HG03045 (cell line): ENCODE measurements at regions not wholly inside any gene's neighbourhood (a gene's known extent, or its start where the extent isn't known, plus 50 kb on each side); places are given as distances from the start of the nearest gene placed in this dataset.

Experiments used
- ATAC-seq: cut with Tn5 transposase; IDR thresholded peaks from one replicate; pipeline ENCODE4 v1.9.1; 2021; ENCODE audit warnings: mild to moderate bottlenecking, moderate library complexity; ENCODE audit not compliant: unreplicated experiment

DNA sequence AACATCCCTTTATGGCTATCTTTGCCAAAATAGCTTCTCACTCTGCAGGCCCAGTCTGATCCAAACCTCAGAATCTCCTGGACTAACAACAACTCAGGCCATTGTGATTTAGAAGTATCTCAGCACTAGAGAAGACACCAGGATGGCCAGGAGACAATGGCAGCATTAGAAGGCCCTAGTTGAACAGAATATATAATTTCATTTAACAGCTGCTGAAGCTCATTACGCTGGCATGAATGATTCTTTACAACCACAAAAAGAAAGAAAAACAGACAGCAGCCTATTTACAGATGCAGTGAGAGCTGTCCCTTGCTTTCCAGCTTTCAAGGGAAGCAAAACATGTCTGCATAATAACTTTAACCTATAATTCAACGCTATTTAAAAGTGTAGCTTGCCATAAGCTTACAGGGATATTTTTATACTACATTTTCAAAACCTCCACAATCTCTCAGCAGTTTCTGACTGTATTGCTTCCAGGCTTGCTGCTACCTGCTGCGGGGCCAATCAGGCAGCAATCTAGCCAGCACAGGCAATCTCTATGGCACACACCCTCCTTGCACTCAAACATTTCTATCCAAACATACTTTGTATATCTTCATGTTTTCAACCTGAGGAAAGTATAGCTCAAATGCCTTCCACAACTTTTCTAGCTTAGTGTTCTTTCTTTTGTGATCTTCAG is 107.3 kb downstream of the OGFRL1 start:
- ATAC-seq, result no peak

DNA sequence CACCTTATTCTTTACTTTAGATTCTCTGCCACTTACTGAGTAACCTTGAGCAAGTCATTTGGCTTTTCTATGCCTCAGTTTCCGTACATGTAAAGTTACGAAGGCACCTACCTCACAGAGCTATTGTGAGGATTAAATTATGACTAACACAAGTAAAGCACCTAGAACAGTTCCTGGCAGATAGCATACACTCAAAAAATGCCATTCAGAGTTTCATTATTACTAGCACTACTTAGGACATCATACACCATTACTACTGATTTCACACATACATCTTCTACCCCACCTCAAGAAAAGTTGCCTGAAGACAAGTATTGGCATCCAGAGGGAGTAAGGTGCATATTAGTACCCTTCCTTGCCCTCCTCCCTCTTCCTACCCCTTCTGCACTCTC is 107.8 kb downstream of the OGFRL1 start:
- ATAC-seq, result peak; percentile 89

DNA sequence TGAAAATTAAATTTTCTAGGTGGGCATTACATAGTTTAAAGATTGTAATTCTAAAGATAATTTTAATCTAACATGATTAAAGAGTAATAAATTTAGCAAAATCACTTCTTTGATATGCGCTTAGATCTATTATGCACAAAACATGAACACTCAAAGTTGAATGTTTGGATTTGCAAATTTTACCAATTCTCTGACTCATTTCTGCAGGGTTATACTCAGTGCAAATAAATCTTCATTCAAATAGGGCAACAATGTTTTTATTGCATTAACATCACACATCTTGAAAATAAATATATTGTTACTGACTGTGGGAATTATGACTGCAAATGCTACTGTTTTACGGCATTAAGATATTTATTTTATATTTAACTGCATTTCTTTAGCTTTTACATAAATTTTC is 110.7 kb downstream of the OGFRL1 start:
- ATAC-seq, result no peak

DNA sequence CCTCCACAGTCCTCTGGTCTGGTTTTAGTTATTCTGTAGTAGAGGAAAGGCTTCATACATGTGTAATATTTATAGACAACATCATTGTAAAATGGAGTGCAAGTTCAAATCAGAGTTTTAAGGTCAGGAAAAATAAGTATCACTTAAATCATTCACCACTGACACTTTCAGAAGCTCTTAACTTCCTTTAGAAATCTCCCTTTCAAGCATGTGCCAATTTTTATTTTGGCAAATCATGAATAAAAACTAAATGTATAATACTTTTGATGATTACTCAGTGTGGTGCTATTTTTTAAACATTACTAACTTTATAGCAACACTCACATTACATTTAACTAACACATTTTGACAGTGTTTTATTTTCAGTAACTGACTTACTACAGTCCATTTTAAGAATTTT is 112.2 kb downstream of the OGFRL1 start:
- ATAC-seq, result no peak

DNA sequence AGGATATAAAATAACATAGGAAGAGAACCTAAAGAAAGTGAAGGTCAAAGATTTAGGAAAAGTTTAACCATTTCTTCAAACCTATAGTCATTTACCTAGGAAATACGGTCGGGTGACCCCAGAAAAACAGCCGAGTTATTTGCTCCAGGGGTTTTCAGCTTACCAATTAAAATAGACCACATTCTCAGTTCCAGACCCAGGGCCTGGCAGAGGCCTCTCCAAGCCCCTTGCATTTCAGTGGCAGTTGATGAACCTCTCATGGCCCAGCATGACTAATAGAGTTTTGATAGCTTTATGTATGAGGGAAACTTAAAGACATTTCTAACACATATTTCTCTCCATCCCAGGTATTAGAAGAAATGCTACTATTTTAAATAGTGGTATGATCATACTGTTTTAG is 113.5 kb downstream of the OGFRL1 start:
- ATAC-seq, result no peak

DNA sequence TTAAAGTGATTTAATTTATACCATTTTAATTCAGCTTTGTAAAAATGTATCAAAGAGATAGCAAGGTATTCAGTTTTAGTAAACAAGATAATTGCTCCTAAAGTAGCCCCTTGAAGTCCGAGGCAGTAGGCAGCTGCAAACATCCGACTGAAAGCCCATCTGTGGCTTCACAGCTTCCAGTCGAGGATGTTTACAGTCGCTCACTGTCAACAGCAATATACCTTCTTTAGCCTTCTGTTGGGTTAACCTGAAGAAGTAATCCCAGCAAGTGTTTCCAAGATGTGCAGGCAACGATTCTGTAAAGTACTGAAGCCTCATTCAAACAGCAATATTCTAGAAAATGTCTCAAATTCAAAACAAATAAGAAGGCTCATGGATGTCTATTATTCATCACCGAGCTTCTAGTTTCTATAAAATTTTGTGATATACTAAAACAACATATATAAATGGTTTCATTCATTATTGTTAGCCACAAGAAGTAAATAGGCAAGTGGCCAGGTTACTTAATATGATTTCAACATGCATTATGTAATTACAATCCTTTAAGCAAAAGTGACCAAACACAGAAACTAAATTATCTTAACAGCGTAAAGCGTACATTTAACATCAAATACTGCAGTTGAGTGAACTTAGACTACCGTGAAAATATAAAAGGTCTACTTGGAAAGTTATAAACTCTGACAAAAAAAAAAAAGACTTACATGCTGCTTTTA is 115.0 kb downstream of the OGFRL1 start:
- ATAC-seq, result no peak

DNA sequence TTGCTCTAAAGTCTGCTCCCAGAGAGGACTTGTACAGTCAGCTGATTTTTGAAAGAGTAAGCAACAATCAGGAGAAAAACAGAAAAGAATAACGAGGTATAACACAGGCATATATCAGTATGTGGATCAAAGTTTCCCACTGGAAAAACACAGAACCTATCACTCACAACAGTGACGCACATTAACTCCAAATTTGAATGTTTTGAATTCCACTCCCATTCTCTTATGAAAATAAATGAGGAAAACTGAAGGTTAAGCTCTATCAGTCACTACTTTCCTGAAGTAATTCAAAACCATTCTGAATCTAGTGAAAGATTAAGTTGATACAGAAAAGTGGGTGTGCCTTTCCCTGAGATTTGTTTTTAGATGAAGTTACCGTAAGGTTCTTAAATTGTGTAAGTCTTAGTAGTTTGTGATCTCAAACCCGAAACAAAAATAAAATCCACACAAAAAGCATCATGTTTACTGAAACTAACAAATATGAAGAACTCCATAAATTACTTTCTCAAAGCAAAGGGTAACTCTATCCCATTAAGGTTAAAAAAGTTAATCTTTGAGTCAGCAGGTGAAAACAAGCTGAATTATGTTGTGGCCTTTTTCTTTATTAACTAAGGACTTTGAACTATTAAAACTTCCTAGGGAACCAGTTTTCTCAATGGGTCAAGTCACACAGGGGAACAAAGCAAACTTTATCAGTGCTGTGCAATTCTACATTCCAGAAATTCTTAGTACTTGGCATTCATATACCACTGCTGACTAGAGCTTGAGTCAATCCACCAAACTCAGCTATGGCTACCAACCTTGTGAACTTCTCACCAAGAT is 115.7 kb downstream of the OGFRL1 start:
- ATAC-seq, result no peak

DNA sequence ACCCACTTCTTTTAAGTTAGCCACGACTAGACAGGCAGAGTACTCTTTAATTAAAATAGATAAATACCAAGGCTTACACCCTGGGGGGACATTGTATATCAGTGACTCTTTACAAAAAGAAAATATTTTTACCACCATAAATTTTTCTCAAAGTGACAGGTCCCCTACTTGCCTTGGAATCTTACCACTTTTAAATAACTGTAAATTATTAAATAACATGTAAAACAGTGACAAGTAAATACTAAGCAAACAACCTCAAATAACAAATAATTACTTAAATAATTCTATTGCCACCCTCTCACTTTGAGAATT is 116.3 kb downstream of the OGFRL1 start:
- no peak for ATAC-seq

DNA sequence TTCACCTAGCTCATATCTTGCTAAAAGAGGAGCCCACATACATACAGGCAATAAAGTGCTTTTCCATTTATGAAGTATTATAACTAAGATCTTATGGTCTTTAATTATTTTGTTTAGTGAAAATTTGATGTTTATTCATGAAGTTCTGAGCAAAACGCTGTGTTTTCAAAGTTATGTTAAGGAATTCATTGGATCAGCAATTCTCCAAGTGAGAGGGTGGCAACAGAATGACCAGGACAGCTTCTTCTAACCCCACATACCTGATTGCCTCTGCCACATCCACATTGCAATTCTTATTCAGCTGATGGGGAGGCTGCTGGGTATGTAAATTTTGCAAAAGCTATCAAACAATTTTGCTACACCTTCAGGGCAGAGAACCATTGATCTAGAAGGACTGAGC is 116.8 kb downstream of the OGFRL1 start:
- no peak for ATAC-seq

DNA sequence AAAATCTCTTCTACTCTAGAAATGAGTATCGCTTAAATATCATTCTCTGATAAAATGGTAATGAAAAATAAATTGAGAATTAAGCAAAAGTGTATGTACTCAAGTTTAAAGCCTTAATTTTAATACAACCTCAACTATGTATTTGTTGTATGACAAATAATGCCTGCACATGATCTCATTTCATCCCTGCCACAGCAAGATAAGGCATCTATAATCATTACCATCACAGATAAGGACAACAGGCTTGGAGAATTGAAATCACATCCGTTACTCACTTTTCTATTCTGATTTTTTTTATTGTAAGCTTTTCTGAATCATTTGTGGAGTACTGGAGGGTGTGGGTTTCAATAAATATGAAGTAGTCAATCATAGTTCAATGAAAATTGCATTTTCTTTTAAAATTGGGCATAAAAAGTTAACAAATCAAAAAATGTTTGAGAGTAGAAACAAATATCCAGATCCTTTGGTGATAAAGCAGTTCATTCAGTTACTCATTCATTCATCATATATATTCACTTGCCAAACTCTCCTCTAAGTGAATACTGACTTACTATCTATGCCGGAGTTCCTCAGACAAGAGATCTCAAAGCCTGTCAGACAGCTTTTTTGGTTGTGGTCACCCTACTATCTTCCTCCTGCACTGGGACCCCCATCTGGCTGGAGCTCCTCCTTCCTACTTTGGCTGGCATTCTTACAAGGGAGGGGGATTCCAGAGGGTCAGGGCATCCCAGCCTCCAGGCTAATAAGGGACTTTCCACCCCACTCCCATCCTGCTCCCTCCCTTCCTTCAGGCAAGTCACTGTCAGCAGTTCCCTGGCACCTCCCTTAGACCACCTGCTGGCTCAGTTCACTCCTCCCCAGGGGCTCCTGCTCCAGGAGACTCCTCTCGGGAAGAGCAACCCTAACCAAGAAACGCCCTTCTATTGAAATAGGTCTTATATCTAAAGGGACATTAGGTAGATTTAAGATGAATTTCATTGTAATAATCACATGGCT is 118.6 kb downstream of the OGFRL1 start:
- no peak for ATAC-seq

DNA sequence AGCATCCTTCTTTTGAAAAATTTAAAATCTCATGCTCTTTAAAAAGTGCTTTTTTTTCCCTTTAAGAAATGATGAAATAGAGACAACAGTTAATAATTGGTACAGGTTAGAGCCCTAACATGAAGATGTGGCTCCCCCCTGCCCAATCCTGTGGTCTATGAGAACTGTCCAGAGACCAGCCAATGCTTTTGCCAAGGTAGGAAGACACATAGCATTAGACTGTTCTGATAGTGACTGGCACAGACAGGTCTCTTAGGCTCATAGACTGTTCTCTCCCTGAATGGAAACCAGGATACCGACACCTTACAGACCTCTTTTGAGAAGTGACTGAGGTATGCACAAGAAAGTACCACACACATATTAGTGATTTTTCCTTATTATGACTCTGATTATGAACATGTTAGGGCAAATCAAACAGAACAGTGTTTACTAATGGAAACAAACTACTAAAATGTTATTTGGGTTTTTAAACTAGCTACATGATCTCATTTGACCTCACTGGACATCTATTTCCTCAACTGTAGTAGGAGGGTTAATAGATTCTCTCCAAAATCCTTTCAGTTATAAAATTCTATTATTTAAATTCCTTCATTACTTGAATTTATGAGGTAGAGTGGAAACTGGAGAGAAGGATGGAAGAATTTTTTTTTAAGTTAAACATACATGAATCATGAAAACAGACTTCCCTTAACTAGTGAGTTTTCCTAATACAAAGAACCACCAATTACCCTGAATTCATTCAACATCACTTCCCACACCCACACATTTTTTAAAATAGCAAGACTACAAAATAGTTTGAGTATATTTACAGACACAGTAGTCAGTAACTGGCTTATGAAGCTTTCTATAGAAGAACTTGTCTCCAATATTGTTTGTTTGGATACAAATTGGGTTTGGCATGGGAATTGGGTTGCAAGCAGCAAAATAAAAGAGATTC is 120.4 kb downstream of the OGFRL1 start:
- ATAC-seq, result no peak

DNA sequence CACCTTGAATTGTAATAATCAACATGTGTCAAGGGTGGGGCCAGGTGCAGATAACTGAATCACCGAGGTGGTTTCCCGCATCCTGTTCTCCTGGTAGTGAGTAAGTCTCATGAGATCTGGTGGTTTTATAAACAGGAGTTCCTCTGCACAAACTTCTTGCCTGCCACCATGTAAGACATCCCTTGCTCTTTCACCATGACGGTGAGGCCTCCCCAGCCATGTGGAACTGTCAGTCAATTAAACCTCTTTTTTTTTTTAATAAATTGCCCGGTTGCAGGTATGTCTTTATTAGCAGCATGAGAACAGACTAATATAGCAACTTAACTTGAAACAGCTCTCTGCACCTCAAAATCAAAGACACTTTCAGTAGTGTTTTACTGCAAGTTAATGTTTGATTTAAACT is 121.6 kb downstream of the OGFRL1 start:
- no peak for ATAC-seq

DNA sequence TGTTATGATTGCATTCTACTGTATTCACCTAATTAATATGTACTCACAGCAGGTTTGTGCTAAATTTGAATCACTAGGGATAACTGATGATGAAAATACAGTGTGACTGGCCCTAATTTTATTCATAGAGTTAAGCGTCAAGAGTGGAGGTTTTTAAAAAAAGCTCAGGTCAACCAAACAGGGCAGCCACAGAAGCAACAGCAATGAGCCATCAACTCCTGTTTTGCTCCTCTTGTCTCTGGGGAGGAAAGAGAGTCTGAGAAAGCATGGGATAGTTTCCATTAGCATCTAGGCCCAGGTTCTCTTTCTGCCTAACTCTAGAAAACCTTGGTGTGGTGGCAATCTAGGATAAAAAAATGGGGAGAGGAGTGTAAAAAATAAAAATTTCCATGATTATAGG is 122.1 kb downstream of the OGFRL1 start:
- ATAC-seq, result no peak

DNA sequence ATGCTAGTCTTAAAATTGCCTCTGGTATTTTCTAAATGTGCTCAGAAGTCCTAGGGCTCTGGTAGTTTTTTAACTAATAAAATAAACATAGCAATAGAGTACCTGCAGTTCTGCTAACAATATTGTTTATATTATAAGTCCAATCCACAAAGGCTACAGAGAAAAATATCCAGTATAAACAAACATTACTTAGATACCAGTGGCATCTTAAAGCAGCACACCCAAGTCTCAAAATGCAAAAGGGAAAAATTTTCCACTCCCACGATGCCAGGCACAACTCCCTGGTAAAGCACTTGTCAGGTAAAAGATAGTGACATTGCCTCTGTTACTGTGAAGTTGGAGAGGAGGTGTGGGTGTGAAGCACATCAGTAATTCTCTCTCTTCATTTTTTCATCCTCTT is 123.3 kb downstream of the OGFRL1 start:
- no peak for ATAC-seq

DNA sequence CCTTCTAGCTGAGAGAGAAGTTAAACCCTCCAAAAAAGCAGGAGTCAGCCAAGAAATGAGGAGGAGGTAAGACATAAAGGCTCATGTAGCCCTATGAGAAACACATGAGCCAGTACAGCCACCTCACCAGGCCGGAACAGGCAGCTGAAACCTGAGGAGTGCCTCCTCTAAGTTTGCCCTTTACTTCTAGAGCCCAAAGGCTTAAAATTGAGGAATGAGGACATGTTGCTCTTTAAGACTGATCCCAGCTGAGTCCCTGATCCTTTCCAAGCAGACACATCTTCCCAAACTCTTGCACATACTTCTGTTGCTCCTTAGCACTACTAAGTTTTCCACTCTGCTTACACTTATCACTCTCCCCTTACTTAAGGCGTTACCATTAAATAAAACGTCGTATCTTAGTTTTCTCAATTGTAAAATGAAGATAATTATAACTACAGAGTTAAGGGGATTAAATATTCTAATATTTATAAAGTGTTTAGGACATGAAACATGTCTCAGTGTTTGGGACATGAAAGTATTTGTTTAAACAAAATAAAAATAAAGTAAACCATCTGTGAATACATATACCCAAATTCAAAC is 124.0 kb downstream of the OGFRL1 start:
- ATAC-seq, result no peak

DNA sequence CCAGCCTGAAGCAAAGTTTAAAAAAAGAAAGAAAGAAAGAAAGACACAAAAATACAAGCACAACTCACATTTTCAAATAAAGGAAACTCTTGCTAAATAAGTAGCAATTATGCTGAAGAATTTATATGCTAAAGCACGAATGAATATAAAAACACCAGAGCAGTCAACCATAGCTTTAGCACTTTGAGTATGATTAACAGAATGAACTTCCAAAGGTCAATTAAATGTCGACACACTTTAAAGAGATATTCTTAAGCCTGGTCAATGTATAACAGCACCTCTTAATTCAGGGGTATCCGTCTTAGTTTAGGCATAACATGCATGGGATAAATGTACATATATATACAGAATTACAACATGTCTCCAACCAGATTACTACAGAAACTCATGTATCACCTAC is 125.9 kb downstream of the OGFRL1 start:
- no peak for ATAC-seq

DNA sequence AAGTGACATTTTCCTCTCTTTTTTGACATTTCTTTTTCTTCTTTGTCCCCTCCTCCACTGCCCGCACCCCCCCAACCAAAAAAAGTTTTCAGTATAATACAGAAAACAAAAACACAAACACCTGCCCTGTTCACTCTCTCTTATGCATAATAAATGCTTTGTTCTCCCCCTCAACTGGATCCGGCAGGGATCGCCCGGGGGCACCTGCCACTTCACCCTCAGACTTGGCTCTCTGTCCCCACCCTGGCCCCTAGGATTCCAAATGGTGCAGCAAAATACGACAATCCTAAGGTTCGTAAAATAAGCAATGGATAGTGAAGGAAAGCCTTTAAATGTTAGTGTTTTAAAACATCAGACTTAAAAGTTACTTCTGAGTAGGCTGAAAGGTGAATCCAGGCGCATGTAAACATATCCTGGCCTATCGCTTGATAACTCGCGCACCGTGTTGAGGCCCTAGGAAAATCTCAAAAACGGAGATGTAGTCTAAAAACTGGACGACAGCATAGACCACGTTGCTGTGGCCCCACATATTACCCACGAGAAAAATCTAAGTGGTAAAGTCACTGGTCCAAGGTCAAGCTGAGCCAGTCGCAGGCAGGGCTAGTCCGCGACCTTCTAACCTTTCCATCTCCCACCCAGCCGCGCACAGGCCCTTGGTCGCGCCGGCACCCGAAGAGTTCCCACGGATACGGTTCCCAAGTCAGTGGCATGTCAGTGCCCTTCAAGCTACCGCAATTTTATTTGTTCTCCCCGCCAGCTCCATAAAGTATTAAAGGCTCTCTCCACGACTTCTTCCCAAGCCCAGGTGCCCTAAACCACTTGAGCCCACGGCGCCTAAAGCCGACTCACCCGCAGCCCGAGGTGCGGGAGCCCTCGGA is 130.8 kb downstream of the OGFRL1 start:
- no peak for ATAC-seq

DNA sequence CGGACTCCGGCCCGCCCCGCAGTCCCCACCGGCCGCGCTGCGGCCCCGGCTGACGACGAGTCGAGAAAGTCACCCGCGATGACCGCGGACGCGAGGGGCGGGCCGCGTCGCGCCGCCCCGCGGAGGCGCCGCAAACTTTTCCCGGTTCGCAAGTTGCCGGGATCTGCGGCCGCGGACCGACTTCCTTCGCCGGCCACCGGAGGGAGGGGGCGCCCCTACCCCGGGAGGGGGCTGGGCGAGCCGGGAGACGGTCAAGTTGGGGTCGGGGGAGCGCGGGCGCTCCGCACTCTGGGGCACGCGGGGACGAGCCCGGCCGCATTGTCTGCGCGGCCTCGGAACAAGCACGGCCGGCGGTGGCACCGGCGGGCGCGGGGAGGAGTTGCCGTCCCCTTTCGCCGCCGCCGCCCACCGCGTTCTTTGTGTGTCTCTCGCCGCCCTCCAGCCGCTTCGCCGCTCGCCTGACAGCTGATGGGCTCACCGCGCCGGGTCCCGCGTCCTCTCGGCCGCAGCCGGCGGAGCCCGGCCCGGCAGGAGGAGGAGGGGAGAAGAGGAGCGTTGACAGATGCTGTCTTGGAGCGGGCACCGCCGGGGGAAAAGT is 131.6 kb downstream of the OGFRL1 start:
- peak; percentile 43 for ATAC-seq
